RWPE1 (cell line): ENCODE measurements at regions not wholly inside any gene's neighbourhood (a gene's known extent, or its start where the extent isn't known, plus 50 kb on each side); places are given as distances from the start of the nearest gene placed in this dataset.
A peak's percentile ranks its signal among the peaks of the same experiment; 100 is the strongest.

ENCODE experiments used
- CTCF ChIA-PET: fragments of 350-600 bp; sonication (Branson Sonifier 250); formaldehyde crosslinking; extraction: SDS; loops from one replicate; lab custom pipeline; 2021; lab: Yijun Ruan, JAX
- POLR2A ChIA-PET: fragments of 400-600 bp; formaldehyde crosslinking; extraction: SDS; loops from one replicate; lab custom pipeline; 2020; ENCODE audit warnings: antibody characterized with exemption; ENCODE audit not compliant: low non-redundant PET; lab: Yijun Ruan, JAX
- DNase-seq: peaks from one replicate; pipeline ENCODE4 v3.0.0; 2012; ENCODE audit warnings: low spot score
- H3K27ac ChIP-seq: fragments of 450-650 bp; 2 replicates; pipeline ENCODE4 v1.5.1; 2017
- CTCF ChIP-seq: fragments of 450-650 bp; conservative IDR thresholded peaks from 2 replicates; pipeline ENCODE4 v1.5.1; 2017; ENCODE audit warnings: low read depth, mild to moderate bottlenecking

- no peak for TF ChIP-seq CTCF
- no peak overlapping the region for H3K27ac ChIP-seq
- POLR2A ChIA-PET = no interaction called here
- no peak for DNase-seq
- CTCF ChIA-PET = no interaction called here
These were observed 317.8 kb downstream of the SNX13 start for GRCh38 chr7:17622451-17622850.

- no peak for DNase-seq
- no peak for TF ChIP-seq CTCF
- ChIA-PET POLR2A (no interaction called here), CTCF (interaction anchor here (0.9 kb wide), 1 partner anchor 22 kb away, joined by 3 read pairs; no protein-coding TSS in a partner anchor)
- no peak overlapping the region for H3K27ac ChIP-seq
These were observed 316.6 kb downstream of the SNX13 start for GRCh38 chr7:17623546-17624185.

GRCh38 chr7:17624379-17624778, 315.9 kb downstream of the SNX13 start:
- POLR2A ChIA-PET = no interaction called here
- no peak for DNase-seq
- TF ChIP-seq CTCF = no peak
- CTCF ChIA-PET = interaction anchor here (0.6 to 0.9 kb wide), 3 partner anchors 22 to 216 kb away, joined by 3 to 5 read pairs (median 3); no protein-coding TSS in a partner anchor
- no peak overlapping the region for H3K27ac ChIP-seq

- no peak overlapping the region for H3K27ac ChIP-seq
These were observed 315.3 kb downstream of the SNX13 start for GRCh38 chr7:17625043-17625442.

GRCh38 chr7:17626235-17626634, 314.1 kb downstream of the SNX13 start:
- ChIA-PET CTCF (no interaction called here), POLR2A (no interaction called here)
- H3K27ac ChIP-seq = no peak overlapping the region
- TF ChIP-seq CTCF = no peak
- no peak for DNase-seq

More at GRCh38 chr7:17625043-17625442, 315.3 kb downstream of the SNX13 start:
- POLR2A ChIA-PET = no interaction called here
- CTCF ChIA-PET = interaction anchor here (0.6 kb wide), 1 partner anchor 53 kb away, joined by 3 read pairs; no protein-coding TSS in a partner anchor
- TF ChIP-seq CTCF = no peak
- peak; percentile 42 for DNase-seq

GRCh38 chr7:17631061-17631460, 309.2 kb downstream of the SNX13 start:
- H3K27ac ChIP-seq = no peak overlapping the region
- ChIA-PET POLR2A (no interaction called here), CTCF (interaction anchor here (0.5 to 0.7 kb wide), 2 partner anchors 37 to 451 kb away, joined by 4 read pairs; no protein-coding TSS in a partner anchor)
- no peak for TF ChIP-seq CTCF
- no peak for DNase-seq
